GM18868 (cell line): ENCODE measurements at regions not wholly inside any gene's neighbourhood (a gene's known extent, or its start where the extent isn't known, plus 50 kb on each side); places are given as distances from the start of the nearest gene placed in this dataset.

ENCODE experiments used
- ATAC-seq: cut with Tn5 transposase; IDR thresholded peaks from one replicate; pipeline ENCODE4 v1.9.1; 2021; ENCODE audit warnings: mild to moderate bottlenecking, moderate library complexity; ENCODE audit not compliant: unreplicated experiment

- ATAC-seq, result no peak
Measured at GRCh38 chr10:69715899-69716606, 85.7 kb upstream of the COL13A1 start.

- ATAC-seq, result no peak
Measured at GRCh38 chr10:69716711-69717560, 84.8 kb upstream of the COL13A1 start.

GRCh38 chr10:69718951-69719350 lies 82.8 kb upstream of the COL13A1 start:
- no peak for ATAC-seq

GRCh38 chr10:69721690-69722310 lies 79.9 kb upstream of the COL13A1 start:
- no peak for ATAC-seq

- no peak for ATAC-seq
Measured at GRCh38 chr10:69723653-69724052, 78.1 kb upstream of the COL13A1 start.

- no peak for ATAC-seq
Measured at GRCh38 chr10:69726850-69727249, 74.9 kb upstream of the COL13A1 start.

- ATAC-seq, result no peak
Measured at GRCh38 chr10:69728335-69728870, 73.3 kb upstream of the COL13A1 start.

- no peak for ATAC-seq
Measured at GRCh38 chr10:69729326-69730048, 72.2 kb upstream of the COL13A1 start.

GRCh38 chr10:69730251-69731156 lies 71.2 kb upstream of the COL13A1 start:
- no peak for ATAC-seq

GRCh38 chr10:69731184-69731583 lies 70.5 kb upstream of the COL13A1 start:
- no peak for ATAC-seq

- ATAC-seq, result no peak
Measured at GRCh38 chr10:69731698-69732097, 70.0 kb upstream of the COL13A1 start.

- ATAC-seq, result no peak
Measured at GRCh38 chr10:69732147-69732825, 69.4 kb upstream of the COL13A1 start.

- ATAC-seq, result no peak
Measured at GRCh38 chr10:69732826-69733150, 68.9 kb upstream of the COL13A1 start.

- ATAC-seq, result no peak
Measured at GRCh38 chr10:69733791-69734261, 67.9 kb upstream of the COL13A1 start.

- ATAC-seq, result no peak
Measured at GRCh38 chr10:69734416-69734796, 67.3 kb upstream of the COL13A1 start.

- ATAC-seq, result no peak
Measured at GRCh38 chr10:69734797-69735468, 66.8 kb upstream of the COL13A1 start.

- ATAC-seq, result no peak
Measured at GRCh38 chr10:69736886-69737641, 64.6 kb upstream of the COL13A1 start.

- ATAC-seq, result no peak
Measured at GRCh38 chr10:69738071-69738470, 63.6 kb upstream of the COL13A1 start.
